Neural progenitor cell (in vitro differentiated cells): ENCODE measurements at regions not wholly inside any gene's neighbourhood (a gene's known extent, or its start where the extent isn't known, plus 50 kb on each side); places are given as distances from the start of the nearest gene placed in this dataset. TPM values are rescaled to one million over a fixed set of nuclear protein-coding genes. Genes with fewer than 3 reads are reported as not detected.

Experiments
- DNase-seq: peaks from one replicate; pipeline ENCODE4 v3.0.0-alpha.2; 2016; ENCODE audit warnings: low spot score
- H2AFZ ChIP-seq: fragments of 200-600 bp; sonication (generic); replicated peaks from 2 replicates; pipeline ENCODE4 v1.6.1; 2016; ENCODE audit warnings: antibody characterized with exemption
- H3F3A ChIP-seq: fragments of 200-600 bp; sonication (generic); 2 replicates; pipeline ENCODE4 v1.6.1; 2016; ENCODE audit warnings: antibody characterized with exemption, low read depth
- H3K27ac ChIP-seq: fragments of 200-600 bp; sonication (generic); 2 replicates; pipeline ENCODE4 v1.5.1; 2016; ENCODE audit warnings: mild to moderate bottlenecking
- H3K27me3 ChIP-seq: fragments of 200-600 bp; sonication (generic); 2 replicates; pipeline ENCODE4 v1.6.1; 2016; ENCODE audit warnings: mild to moderate bottlenecking, moderate library complexity
- H3K36me3 ChIP-seq: fragments of 200-600 bp; sonication (generic); 2 replicates; pipeline ENCODE4 v1.5.1; 2016
- H3K4me1 ChIP-seq: fragments of 200-600 bp; sonication (generic); 2 replicates; pipeline ENCODE4 v1.6.1; 2016; ENCODE audit warnings: mixed run types
- H3K4me2 ChIP-seq: fragments of 200-600 bp; sonication (generic); 2 replicates; pipeline ENCODE4 v1.6.1; 2016
- H3K4me3 ChIP-seq: fragments of 200-600 bp; sonication (generic); 2 replicates; pipeline ENCODE4 v1.5.1; 2016
- H3K79me2 ChIP-seq: fragments of 200-600 bp; sonication (generic); 2 replicates; pipeline ENCODE4 v1.6.1; 2016; ENCODE audit warnings: low read depth
- H3K9ac ChIP-seq: fragments of 200-600 bp; sonication (generic); 2 replicates; pipeline ENCODE4 v1.6.1; 2016
- H3K9me3 ChIP-seq: fragments of 200-600 bp; sonication (generic); 2 replicates; pipeline ENCODE4 v1.5.1; 2016; ENCODE audit warnings: low read depth
- H4K20me1 ChIP-seq: fragments of 200-600 bp; sonication (generic); 2 replicates; pipeline ENCODE4 v1.6.1; 2016; ENCODE audit warnings: low read depth
- H3K27ac Mint-ChIP-seq: 3 replicates; pipeline ENCODE4 v1.8.0; 2021; ENCODE audit warnings: mixed read lengths
- H3K27me3 Mint-ChIP-seq: 2 replicates; pipeline ENCODE4 v1.8.0; 2022; ENCODE audit warnings: low read depth, mild to moderate bottlenecking, inconsistent platforms, moderate library complexity, mixed read lengths; ENCODE audit not compliant: insufficient read depth
- H3K36me3 Mint-ChIP-seq: 3 replicates; pipeline ENCODE4 v1.8.0; 2021; ENCODE audit warnings: mixed read lengths
- H3K4me1 Mint-ChIP-seq: 3 replicates; pipeline ENCODE4 v1.8.0; 2021; ENCODE audit warnings: mixed read lengths
- H3K4me3 Mint-ChIP-seq: 3 replicates; pipeline ENCODE4 v1.8.0; 2021; ENCODE audit warnings: mild to moderate bottlenecking, moderate library complexity, mixed read lengths
- H3K9me3 Mint-ChIP-seq: 3 replicates; pipeline ENCODE4 v1.8.0; 2020; ENCODE audit warnings: mixed read lengths
- CTCF ChIP-seq: fragments of 200-600 bp; sonication (generic); IDR thresholded peaks from 2 replicates; pipeline ENCODE4 v1.5.1; 2017; ENCODE audit warnings: antibody characterized with exemption, mild to moderate bottlenecking
- EZH2 ChIP-seq: fragments of 200-600 bp; sonication (generic); IDR thresholded peaks from 2 replicates; pipeline ENCODE4 v1.6.1; 2017; ENCODE audit warnings: antibody characterized with exemption, mild to moderate bottlenecking, moderate library complexity
- EZH2phosphoT487 ChIP-seq: fragments of 200-600 bp; sonication (generic); IDR thresholded peaks from 2 replicates; pipeline ENCODE4 v1.6.1; 2017; ENCODE audit warnings: antibody characterized with exemption
- small RNA-seq: library from RNA; depleted of rRNA; stranded (forward); fragments of <200 nt; gene quantifications from one replicate; pipeline ENCODE3, GENCODE V24; 2015

GRCh38 chr14:99117671-99118045 is 154.3 kb downstream of the BCL11B start:
- Histone ChIP-seq H3K9ac (no peak overlapping the region), H3K4me1 (no peaks in the 10 kb centered on the region), H4K20me1 (no peaks in the 10 kb centered on the region), H3K27me3 (no peaks in the 10 kb centered on the region), H3K36me3 (no peaks in the 10 kb centered on the region), H3K4me3 (no peak overlapping the region), H3K9me3 (no peaks in the 10 kb centered on the region), H2AFZ (no peak overlapping the region), H3F3A (no peaks in the 10 kb centered on the region), H3K4me2 (no peak overlapping the region), H3K79me2 (no peaks in the 10 kb centered on the region), H3K27ac (no peak overlapping the region)
- TF ChIP-seq EZH2phosphoT487 = no peak
- no peak for TF ChIP-seq CTCF
- TF ChIP-seq EZH2 = no peak
- Mint-ChIP-seq H3K4me1 (peaks cover 5% of the 10 kb centered on the region), H3K9me3 (peaks cover 8% of the 10 kb centered on the region), H3K27ac (no peak overlapping the region), H3K27me3 (peaks cover 10% of the 10 kb centered on the region), H3K36me3 (no peaks in the 10 kb centered on the region), H3K4me3 (no peak overlapping the region)
- no peak for DNase-seq

GRCh38 chr14:99118046-99118721 is 153.8 kb downstream of the BCL11B start:
- Histone ChIP-seq H3F3A (no peaks in the 10 kb centered on the region), H3K27me3 (no peaks in the 10 kb centered on the region), H3K4me3 (no peak overlapping the region), H3K27ac (no peak overlapping the region), H3K9me3 (no peaks in the 10 kb centered on the region), H3K36me3 (no peaks in the 10 kb centered on the region), H2AFZ (no peak overlapping the region), H3K9ac (no peak overlapping the region), H4K20me1 (no peaks in the 10 kb centered on the region), H3K79me2 (no peaks in the 10 kb centered on the region), H3K4me2 (no peak overlapping the region), H3K4me1 (no peaks in the 10 kb centered on the region)
- H3K4me3 Mint-ChIP-seq = no peak overlapping the region
- no peak for TF ChIP-seq EZH2phosphoT487
- no peak for TF ChIP-seq EZH2
- TF ChIP-seq CTCF = no peak
- no peak for DNase-seq
- H3K36me3 Mint-ChIP-seq = no peaks in the 10 kb centered on the region
- H3K9me3 Mint-ChIP-seq = peaks cover 8% of the 10 kb centered on the region
- H3K4me1 Mint-ChIP-seq = peaks cover 6% of the 10 kb centered on the region
- H3K27me3 Mint-ChIP-seq = peaks cover 10% of the 10 kb centered on the region
- H3K27ac Mint-ChIP-seq = no peak overlapping the region

DNA sequence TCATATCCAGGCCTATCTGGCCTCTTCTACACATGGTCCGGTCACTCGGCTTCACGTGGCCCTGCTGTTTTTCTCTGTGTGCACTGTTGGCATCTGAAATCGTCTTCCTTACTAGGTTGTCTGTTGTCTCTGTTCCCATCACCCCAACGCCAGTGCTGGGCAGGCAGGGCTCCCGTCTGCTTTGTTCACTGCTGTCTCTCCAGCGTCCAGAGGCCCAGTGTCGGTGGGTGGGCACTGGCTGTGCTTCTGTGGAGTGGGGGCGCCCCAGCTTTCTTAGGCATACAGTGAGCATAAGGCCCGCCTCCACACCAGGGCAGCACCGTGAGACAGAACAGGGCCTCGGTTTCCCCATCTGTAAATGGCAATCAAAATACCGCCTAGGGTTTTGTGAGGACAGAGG is 153.1 kb downstream of the BCL11B start:
- no peak overlapping the region for H3K4me3 Mint-ChIP-seq
- Histone ChIP-seq H3K9ac (no peak overlapping the region), H3K4me1 (no peaks in the 10 kb centered on the region), H3K36me3 (no peaks in the 10 kb centered on the region), H3K27ac (no peak overlapping the region), H3K4me2 (no peak overlapping the region), H3K27me3 (no peaks in the 10 kb centered on the region), H4K20me1 (no peaks in the 10 kb centered on the region), H3F3A (no peaks in the 10 kb centered on the region), H2AFZ (peak overlapping the region; percentile 5), H3K9me3 (no peaks in the 10 kb centered on the region), H3K79me2 (no peaks in the 10 kb centered on the region), H3K4me3 (no peak overlapping the region)
- TF ChIP-seq EZH2phosphoT487 (no peak), EZH2 (no peak)
- H3K27ac Mint-ChIP-seq = no peak overlapping the region
- peaks cover 10% of the 10 kb centered on the region for H3K27me3 Mint-ChIP-seq
- no peak for DNase-seq
- no peaks in the 10 kb centered on the region for H3K36me3 Mint-ChIP-seq
- H3K4me1 Mint-ChIP-seq = peaks cover 6% of the 10 kb centered on the region
- peaks cover 8% of the 10 kb centered on the region for H3K9me3 Mint-ChIP-seq

Small RNAs in the stretch of these regions (small RNA-seq; reads per million reads assigned to genes)
- gene AL162151.2 (not detected), gene RN7SL714P (not detected)
